GM19238 (cell line): ENCODE measurements at regions not wholly inside any gene's neighbourhood (a gene's known extent, or its start where the extent isn't known, plus 50 kb on each side); places are given as distances from the start of the nearest gene placed in this dataset.

ENCODE experiments used
- DNase-seq: peaks from one replicate; pipeline ENCODE4 v3.0.0; 2011; ENCODE audit warnings: low spot score; ENCODE audit not compliant: insufficient read length

DNA sequence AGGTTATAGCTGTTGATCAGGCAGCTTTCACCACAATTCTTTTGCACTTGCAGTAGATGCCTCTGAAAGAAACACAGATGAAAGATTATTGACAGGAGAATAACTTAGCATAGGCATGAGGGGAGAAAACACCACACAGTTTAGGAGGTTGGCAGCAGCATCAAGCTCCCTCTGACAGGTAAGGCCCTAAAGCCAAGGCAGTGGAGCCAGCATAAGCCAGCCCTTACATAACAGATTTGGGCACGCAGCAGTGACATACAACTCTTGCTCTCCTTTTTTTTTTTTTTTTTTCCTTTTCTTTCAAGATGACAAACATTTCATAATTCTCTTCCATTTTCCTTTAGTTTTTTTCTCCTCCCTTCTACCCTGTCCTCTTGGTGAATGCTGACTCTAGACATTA is 257.6 kb upstream of the ADAMTSL1 start:
- DNase-seq, result no peak

DNA sequence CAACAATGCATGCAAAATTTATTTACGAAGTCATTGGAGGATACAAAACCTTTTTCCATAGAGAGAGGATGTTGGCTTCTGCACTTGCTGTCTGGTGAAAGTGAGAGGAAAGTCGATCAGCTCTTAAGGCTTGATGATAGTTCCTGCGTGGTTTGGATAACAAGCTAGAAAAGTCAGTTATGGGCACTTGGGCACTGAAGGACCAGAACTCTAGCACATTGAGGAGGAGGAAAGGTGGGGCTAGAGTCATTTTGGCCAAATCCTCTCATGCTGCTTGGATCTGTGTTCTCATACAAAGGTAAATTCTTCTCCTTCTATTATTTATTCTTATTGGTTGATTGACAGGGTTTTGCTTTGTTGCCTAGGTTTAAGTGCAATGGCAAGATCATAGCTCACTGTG is 245.9 kb upstream of the ADAMTSL1 start:
- DNase-seq, result no peak

DNA sequence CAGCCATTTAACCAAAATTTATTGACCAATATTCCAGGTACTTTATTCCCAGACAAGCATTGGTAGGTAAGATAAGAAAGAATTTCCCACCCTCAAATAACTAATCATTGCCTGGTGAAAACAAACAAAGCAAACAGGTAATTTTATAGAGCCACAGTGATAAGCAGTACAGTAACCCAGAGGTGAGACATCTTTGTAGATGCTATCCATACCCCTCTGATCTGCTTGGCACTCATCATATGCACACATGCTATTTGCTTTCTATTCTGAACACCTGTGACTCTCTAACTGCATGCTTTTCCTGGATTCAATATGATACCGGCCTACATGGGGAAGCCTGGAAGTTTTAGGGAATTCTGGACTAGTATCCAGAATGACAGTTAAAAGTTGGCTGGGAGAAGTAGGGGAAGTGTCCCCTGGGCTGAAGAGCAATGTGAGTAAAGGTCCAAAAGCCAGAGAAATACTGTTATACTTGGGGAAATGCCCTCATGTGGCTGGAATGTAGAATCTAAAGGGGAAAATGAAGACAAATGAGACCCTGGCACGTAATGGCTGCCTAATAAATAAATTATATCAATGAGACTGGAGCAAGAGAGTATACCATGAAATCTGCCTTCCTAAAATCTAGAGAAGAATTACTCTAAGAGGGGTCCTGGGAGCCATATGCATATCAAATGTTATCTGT is 243.8 kb upstream of the ADAMTSL1 start:
- DNase-seq, result no peak

DNA sequence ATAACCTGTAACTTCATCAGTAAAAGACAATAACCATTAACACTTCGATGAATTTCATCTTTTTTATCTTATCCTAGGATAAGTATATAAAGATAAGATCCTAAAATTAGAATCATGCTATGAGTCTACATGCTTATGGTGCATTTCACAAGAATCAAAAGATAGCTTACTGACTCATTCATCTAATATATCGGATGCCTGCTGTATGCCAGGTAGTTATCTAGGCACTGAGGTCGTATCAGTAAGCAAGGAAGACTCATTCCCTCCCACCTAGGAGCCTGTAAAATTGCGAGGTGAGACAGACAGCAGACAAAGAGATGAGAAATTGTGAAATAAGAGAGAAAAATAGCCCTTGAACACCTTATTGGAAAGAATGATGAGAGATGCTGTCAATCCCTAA is 240.6 kb upstream of the ADAMTSL1 start:
- no peak for DNase-seq

DNA sequence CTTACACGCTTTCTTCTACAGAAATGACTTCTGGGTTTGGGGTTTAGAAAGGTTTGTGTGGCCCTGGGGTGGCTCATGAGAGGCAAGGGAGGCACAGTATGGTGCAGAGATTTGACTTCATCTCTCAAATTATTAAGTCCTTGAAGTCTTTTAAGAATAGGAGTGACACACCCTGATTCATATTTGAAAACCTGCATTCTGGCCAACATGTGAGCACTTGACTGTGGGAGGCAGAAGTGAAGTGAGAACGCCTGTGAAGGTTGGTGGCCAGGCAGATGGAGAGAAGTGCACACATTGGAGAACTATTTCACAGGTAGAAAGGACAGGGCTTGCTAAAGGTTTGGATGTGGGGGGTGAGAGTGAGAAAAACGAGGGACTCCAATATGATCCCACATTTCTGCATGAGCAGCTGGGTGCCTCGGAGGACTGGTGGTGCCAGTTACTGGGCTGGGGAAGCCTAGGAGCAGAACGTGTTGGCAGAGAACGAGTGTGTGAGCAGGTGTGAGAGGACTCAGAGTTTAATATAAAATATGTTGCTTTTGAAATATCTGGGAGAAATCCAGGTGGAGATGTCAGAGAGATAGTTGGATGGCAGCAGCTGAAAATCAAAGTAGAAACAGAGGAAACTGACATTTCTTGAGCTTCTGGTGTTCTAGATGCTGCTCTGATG is 240.0 kb upstream of the ADAMTSL1 start:
- no peak for DNase-seq

DNA sequence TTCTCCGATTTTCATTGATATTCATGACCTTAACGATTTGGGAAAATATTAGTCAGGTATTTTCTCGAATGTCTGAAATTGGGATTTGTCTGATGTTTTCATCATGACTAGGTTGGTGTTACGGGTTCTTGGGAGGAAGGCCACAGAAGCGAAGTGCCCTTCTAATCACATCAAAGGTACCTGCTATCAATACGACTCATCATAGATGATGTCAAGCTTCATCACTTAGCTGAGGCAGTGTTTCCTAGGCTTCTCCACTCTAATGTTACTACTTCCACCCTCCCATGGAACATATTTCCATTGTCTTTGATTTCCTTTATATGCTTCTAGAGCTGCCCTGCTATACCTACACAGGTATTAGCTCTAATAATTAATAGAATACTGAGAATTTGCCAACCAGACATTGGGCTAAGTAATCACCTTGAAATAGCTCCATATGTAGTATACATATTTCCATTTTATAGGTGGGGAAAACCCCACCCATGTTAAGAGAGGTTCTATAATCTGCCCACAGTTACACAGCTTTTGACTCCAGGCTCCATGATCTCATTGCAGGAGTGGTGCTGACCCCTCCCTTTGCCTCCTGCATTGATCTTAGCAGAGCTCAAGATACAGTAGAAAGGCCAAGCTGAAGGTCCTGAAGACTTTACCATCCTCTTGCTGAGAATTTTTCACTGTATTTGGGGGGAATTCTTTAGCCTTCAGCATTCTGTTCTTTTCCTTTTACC is 238.6 kb upstream of the ADAMTSL1 start:
- no peak for DNase-seq

DNA sequence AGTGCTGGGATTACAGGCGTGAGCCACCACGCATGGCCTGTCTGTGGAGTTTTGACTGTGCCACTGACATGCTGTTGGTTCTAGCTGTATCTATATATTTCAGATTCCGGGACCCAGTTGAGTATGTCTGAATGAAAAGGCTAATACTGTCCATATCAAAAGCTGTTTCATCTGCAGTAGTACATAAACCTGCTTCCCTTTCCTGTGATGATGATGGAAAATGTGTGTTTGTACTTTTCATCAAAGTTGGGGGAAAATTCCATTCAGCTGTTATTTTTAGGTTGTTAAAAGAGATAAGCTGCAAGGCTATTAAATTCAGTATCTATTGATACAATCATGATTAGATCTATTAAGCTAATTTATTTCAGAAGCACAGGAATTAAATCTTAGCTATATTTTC is 237.6 kb upstream of the ADAMTSL1 start:
- no peak for DNase-seq

DNA sequence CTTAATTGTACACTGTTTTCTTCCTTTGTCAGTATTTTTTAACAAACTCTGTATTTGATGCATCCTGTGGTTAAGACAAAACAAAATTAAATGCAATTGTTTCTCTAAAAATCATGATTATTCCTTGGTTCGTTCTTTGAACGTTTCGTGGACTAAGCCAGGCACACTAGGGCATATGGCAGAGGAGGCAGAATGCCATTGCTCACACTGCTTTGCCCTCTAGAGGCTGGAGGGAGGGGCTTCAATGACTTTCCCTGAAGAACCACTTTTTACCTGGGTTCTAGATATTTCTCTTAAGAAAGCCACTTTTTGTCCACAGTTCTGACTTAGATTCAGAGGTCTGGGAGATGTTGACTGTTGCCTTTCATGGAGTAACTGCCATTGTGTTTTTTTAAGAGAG is 236.2 kb upstream of the ADAMTSL1 start:
- DNase-seq, result no peak

DNA sequence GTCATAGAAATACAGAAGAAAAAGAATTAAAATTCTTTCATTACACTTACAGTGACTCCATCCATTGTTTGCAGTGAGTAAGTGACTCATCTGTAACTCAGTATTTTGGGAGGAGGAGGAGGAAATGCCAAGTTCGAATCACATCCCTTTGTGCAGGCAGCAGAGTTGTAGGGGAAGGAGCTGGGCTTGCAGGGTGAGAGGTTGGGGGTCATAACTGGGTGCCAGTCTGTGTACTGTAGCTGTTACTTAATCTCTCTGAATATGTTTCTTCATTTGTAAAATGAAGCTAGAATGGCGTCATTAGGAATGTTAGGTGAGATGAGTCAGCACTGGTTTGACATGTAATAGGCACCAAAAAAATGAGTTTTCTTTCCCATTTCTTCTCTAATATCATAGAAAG is 235.7 kb upstream of the ADAMTSL1 start:
- no peak for DNase-seq

DNA sequence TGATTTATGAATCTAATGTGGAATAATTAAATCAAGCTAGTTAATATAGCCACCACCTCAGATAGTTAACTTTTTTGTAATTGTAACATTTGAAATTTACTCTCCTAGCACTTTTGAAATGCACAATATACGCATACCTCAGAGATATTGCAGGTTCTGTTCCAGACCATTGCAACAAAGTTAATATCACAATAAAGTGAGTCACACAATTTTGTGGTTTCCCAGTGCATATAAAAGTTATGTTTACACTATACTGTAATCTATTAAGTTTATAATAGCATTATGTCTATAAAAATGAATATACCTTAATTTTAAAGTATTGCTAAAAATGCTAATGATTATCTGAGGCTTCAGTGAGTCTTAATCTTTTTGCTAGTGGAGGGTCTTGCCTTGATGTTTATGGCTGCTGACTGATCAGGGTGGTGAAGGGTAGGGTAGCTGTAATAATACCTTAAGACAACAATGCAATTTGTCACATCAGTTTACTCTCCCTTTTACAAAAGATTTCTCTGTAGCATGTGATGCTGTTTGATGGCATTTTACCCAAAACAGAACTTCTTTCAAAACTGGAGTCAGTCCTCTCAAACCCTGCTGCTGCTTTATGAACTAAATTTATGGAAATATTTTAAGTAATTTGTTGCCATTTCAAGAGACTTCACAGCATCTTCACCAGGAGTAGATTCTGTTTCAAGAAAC is 235.1 kb upstream of the ADAMTSL1 start:
- DNase-seq, result no peak

DNA sequence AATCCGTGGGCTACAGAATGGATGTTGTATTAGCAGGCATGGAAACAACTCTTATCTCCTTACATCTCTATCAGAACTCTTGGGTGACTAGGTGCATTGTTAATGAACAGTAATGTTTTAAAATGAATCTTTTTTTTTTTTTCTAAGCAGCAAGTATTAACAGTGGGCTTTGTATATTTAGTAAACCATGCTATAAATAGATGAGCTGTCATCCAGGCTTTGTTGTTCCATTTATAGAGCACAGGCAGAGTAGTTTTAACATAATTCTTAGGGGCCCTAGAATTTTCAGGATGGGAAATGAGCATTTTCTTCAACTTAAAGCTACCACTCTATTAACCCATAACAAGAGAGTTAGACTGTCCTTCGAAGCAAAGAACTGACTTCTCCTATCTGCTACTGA is 233.7 kb upstream of the ADAMTSL1 start:
- DNase-seq, result no peak

DNA sequence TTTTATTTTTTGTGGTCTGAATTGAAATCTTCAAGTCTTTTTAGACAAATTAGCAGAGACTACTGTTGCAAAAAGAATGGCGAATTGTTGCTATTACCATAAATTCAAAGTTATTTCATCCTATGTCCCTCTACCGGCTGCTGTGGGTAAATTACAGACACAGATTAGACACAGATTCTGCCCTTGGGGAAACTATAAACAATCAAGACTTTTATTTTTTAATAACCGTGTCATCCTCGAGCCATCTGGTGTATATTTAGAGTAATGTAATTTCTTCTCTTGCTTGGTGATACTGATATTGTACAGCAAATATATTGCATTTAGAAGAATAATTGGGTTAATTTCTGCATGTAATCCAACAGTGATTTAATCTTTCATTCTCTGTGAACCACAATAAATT is 228.0 kb upstream of the ADAMTSL1 start:
- DNase-seq, result no peak

DNA sequence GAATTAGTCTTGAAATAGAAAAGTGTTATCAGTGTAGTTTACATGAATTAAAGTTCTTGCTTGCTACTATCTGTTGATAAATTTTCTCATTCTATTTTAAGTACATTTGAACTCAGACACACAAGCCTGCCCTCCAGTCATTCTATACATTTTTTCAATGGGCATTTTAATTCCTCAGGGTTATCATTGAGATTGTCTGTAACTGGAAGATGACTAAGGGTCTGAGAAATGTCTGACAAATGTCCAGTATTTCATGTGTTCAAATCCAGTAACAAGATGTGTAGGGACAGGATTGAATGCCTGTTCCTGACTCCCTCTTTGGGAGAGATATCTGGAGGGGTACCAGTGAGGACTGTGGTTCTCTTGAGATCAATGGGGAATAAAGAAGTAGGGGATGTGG is 223.9 kb upstream of the ADAMTSL1 start:
- no peak for DNase-seq

DNA sequence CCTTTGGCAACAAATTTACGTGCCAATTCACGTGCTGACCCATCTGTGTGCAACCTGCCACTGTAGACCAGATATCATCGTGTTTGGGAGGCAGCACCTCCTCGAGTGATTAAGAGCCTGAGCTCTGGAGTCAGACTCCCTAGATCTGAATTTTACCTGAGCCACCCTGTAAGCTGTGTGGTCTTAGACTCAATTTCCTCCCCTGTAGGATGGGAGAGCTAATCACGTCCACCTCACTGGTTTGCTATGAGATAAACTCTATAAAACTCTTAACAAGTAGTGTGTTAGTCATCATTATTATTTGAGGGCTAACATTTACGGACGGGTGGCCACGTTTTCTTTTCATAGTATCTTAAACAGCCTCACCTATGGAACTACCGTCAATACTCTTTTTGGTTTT is 220.0 kb upstream of the ADAMTSL1 start:
- no peak for DNase-seq

DNA sequence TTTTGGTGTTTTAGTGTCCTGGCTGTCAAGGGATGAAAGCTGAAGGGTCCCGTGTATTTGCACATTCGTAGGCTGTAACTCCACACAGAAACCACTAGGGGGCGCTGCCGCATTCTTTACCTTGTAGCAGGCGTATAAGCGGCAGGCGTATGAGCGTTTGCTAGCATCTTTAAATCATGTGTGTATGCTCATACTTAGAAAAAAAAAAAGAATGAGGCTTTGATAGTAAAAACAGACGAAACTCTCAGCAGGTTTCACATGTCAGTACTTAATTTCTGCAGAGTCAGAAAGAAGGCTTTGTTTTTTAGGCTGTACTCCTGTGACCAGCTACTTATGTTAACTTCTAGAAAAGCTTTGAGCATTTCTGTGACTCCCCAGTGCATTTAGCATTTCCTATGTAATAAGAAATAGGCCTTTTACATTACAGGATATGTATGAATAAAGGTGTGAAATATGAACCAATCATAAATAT is 218.8 kb upstream of the ADAMTSL1 start:
- peak; percentile 27 for DNase-seq

DNA sequence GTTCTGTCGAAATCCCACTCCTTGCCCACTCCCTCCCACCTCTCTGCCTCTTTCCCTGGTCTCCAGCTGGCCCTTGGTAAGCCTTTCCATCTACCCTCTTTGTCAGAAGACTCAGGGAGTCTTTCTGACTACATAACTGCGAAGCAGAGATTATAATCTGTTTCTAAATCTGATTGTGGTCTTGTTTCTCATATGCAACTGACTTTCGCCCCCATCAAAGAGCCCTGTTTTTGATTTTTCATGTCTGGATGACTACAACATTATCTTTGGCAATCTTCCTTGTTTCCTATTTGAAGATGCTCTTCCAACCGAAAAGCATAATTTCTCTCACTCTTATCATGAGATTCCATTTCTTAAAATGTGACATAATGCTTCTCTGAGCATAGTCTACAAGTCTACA is 218.2 kb upstream of the ADAMTSL1 start:
- DNase-seq, result no peak

DNA sequence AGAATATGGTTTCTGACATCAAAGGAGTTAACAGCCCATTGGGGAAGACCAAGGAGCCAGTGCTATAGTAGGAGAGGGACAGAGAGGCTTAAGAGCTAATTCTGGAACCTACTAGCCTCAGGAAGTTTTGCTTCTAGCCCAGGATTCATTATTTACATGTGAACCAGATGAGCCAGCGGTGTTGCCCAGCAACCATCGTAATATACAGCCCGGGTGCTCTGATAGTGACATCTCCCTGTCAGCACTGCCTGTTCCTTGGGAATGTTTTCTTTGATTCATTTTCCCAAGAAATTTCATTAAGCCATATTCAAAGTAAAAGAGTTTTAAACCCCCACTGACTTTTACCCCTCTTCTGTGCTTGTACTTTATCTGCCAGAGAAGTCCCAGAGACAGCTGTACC is 217.4 kb upstream of the ADAMTSL1 start:
- DNase-seq, result no peak

DNA sequence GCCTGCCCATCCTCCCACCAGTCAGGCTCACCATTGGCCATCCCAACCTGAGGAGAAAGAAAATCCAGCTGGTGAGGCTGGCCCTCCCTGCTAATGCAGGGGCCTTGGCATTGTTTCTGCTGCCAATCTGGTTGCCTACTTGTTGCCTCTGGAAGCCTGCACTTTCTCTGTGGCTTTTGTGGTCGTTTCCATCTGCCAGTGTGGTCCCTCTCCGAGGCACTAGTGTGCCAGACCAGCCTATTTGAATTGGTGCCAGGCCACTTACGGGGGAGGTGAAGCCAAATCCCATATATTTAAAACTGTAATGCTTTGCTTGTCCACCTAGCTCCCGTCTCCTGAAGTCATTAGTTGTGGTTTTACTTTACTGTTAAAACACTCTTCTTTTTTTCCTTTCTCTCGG is 213.4 kb upstream of the ADAMTSL1 start:
- DNase-seq, result no peak

DNA sequence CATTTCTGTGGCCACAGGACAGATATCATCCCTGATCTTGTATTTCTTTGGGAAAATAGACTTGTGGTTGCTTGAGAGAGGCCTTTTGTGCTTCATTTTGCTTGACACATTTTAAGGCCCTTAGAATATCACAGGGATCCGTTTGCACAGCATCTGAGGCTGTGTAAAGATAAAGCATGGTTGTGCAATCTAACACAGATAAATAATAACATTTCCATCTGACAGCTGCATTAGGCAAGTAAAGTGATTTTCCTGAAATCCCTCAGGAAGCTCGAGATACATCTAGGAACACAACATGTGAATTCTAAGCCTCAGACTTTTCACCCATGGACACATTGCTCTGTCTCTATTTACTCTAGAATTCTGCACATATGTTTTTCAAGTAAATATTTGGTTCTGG is 212.8 kb upstream of the ADAMTSL1 start:
- no peak for DNase-seq

DNA sequence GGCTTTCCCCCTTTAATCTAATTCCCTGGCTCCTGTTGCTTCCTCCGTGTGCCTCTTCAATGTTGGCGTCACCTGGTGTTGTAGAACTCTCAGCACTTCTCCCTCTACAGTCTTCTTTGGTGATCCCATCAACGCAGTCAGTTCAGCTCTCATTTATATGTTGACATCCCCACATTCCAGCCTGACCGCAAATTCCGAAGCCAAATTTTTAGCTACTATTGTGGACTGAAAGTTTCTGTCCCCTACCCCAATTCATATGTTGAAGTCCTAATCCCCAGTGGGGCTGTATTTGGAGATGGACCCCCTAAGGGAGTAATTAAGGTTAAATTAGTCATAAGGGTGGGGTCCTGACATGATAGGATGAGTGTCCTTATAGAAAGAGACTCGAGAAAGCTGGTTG is 210.6 kb upstream of the ADAMTSL1 start:
- no peak for DNase-seq

DNA sequence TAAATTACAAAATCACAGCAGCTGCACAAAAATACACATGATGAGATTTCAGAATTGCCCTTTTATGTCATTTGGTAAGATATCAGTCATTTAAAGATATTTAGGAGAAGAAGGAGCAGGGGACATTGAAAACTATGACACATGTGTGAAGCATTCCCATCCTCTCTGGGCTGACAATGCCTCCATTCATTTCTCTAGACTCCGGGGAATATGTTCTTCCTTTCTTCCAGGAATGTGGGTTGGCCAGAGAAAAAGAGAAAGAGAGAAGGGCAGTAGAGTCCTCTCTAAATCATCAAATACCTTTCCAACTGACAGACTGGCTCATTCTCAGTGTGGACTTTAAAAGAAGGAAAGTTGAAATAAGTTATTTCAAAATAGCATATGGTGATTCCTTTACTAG is 205.6 kb upstream of the ADAMTSL1 start:
- DNase-seq, result no peak

DNA sequence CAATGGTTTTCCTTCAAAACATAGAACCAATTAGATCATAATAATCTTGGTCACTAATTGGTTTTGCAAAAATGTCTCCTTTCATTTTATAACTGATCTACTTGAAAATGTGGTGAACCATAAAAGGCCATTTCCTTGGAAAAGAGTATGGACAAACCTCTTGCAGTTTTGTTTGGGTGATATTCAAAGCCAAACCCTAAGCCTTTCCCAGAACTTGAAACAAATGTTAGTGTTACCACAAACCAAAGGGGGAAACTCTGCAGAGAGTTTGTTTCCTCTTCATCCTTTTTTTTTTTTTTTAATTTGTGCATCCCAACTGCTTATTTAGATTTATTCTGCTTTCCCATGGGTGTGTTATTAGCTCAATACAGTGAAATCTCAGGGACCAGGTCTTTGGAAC is 204.4 kb upstream of the ADAMTSL1 start:
- no peak for DNase-seq
